Left lung (tissue), 4 donors: ENCODE measurements at regions not wholly inside any gene's neighbourhood (a gene's known extent, or its start where the extent isn't known, plus 50 kb on each side); places are given as distances from the start of the nearest gene placed in this dataset.

ENCODE experiments used
- ATAC-seq: fragments of 200-7000 bp; cut with Tn5 transposase; one replicate; pipeline ENCODE4 v1.9.1; 2020; ENCODE audit warnings: moderate library complexity
- DNase-seq, 4 donors: peaks; one replicate each; pipeline ENCODE4 v3.0.0-alpha.2; 2013 to 2020
- H3K27ac ChIP-seq, 2 donors: fragments of 200-600 bp; sonication (generic) in 1 of 2; one replicate each; pipeline versions ENCODE4 v1.5.0 to v1.8.0; 2020 to 2021
- H3K27me3 ChIP-seq, 2 donors: fragments of 200-600 bp; sonication (generic) in 1 of 2; one replicate each; pipeline versions ENCODE4 v1.5.0 to v1.8.0; 2020 to 2021
- H3K36me3 ChIP-seq, 2 donors: fragments of 200-600 bp; sonication (generic) in 1 of 2; one replicate each; pipeline versions ENCODE4 v1.5.0 to v1.8.0; 2020 to 2021
- H3K4me1 ChIP-seq, 2 donors: fragments of 200-600 bp; one replicate each; pipeline ENCODE4 v1.8.0; 2021
- H3K4me3 ChIP-seq, 2 donors: fragments of 200-600 bp; sonication (generic) in 1 of 2; one replicate each; pipeline versions ENCODE4 v1.5.0 to v1.8.0; 2020 to 2021; ENCODE audit warnings: mild to moderate bottlenecking in 1 of 2
- H3K9me3 ChIP-seq, 2 donors: fragments of 200-600 bp; sonication (generic) in 1 of 2; one replicate each; pipeline versions ENCODE4 v1.5.0 to v1.8.0; 2020 to 2021
- intact Hi-C, 2 donors: fragments of 100-400 bp; cut with DNase I; formaldehyde crosslinking; loops; one replicate each; pipeline versions ENCODE4 v1.11.2 to v1.14.2; 2022
- TF ChIP-seq, protein P1 (sequence below), 2 donors: fragments of 200-600 bp; sonication (generic) in 1 of 2; IDR thresholded peaks; one replicate each; pipeline versions ENCODE4 v1.5.0 to v1.8.0; 2021; ENCODE audit warnings: antibody characterized with exemption in 2 of 2
- donor health status: DM: no; HTN: yes; CAD: no.
- donor health status: DM: no; HTN: no; CAD: no.

DNA sequence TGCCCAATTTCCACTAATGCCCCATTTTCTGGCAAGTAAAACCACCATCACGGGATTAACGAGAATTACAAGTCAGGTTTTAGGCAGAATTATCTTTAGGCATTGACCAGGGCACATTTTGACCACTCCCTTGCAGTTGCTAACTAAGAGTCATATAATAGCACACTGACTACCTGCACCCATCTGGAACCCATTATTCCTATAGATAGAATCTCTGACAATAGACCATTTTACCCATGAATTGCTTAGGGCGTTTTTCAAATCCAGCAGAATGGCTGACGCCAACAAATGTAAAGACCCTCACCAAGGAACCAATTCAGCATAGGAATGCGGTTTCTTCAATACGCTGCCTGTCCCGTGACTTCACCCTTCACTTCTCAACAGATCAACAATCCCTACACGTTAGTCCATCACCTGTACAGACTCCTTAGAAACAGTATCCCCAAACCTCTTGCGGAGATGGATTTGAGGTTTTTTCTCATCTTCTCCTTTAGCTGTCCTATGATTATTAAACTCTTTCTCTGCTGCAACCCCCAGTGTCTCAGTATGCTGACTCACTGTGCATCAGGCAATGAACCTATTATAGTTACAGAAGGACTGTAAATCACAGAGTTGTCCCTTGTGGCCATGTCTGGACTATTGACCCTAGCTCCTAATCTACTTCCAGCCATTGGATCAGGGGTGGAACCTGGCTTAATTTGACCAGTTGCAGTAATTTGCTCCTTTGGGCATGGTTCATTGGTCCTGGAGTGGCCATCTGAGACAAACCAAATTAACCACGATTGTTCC, 177.3 kb upstream of the PLXNC1 start:
- Histone ChIP-seq H3K27me3 (no peaks in the 10 kb centered on the region), H3K4me3 (no peak overlapping the region), H3K27ac (no peak overlapping the region), H3K9me3 (no peaks in the 10 kb centered on the region), H3K4me1 (no peaks in the 10 kb centered on the region), H3K36me3 (no peaks in the 10 kb centered on the region)
- intact Hi-C loops: loop anchor here in 1 of 2 donors (10.0 kb wide), 1 partner anchor 196 kb away; no protein-coding TSS in a partner anchor
- TF ChIP-seq, protein P1, sequence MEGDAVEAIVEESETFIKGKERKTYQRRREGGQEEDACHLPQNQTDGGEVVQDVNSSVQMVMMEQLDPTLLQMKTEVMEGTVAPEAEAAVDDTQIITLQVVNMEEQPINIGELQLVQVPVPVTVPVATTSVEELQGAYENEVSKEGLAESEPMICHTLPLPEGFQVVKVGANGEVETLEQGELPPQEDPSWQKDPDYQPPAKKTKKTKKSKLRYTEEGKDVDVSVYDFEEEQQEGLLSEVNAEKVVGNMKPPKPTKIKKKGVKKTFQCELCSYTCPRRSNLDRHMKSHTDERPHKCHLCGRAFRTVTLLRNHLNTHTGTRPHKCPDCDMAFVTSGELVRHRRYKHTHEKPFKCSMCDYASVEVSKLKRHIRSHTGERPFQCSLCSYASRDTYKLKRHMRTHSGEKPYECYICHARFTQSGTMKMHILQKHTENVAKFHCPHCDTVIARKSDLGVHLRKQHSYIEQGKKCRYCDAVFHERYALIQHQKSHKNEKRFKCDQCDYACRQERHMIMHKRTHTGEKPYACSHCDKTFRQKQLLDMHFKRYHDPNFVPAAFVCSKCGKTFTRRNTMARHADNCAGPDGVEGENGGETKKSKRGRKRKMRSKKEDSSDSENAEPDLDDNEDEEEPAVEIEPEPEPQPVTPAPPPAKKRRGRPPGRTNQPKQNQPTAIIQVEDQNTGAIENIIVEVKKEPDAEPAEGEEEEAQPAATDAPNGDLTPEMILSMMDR (IDR thresholded peaks at IDR 0.05): no peak
- ATAC-seq (no peak), DNase-seq (no peak)

DNA sequence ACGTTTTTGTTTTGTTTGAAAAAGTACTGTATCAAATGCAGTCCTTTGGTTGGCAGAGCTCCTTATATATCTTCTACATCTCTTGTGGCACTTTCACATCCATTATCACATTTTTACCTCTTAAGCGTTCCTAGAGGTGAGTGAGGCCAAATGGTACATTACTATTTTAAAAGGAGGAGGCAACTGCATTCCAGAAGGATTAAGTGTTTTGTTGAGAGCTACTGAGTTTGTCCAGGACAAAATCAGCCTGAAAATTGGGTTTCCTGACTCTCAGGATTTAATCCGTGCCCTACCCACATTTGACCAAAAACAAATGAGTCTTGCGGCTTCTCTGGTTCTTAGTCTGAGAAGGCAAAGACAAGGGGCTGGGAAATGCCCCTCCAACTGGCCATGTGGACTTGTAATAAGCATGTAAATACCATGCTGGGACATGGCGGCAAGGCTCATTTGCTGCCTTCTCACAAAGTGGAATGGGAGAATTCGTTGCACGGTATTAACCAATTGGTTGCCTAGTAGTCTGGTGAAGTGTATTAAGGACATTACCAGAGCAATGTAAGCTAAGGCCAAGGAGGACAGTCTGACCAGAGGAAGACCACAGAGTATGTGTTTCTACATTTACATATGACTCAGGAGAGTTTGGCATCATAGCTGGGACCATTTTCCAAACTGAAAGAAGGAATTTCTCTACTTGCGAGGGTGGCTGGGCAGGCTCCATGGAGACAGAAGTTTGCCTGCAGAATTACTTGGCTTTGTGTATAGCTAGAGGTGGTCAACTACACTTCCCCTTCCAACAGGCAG, 175.8 kb upstream of the PLXNC1 start:
- no peak overlapping the region for H3K4me3 ChIP-seq
- no peaks in the 10 kb centered on the region for H3K4me1 ChIP-seq
- H3K9me3 ChIP-seq: no peaks in the 10 kb centered on the region
- TF ChIP-seq, protein P1 (IDR thresholded peaks at IDR 0.05): no peak
- no peak overlapping the region for H3K27ac ChIP-seq
- intact Hi-C loops: loop anchor here in 1 of 2 donors (10.0 kb wide), 1 partner anchor 198 kb away; no protein-coding TSS in a partner anchor
- H3K27me3 ChIP-seq: no peaks in the 10 kb centered on the region
- ATAC-seq (peak; percentile 74), DNase-seq (no peak)
- H3K36me3 ChIP-seq: no peaks in the 10 kb centered on the region

DNA sequence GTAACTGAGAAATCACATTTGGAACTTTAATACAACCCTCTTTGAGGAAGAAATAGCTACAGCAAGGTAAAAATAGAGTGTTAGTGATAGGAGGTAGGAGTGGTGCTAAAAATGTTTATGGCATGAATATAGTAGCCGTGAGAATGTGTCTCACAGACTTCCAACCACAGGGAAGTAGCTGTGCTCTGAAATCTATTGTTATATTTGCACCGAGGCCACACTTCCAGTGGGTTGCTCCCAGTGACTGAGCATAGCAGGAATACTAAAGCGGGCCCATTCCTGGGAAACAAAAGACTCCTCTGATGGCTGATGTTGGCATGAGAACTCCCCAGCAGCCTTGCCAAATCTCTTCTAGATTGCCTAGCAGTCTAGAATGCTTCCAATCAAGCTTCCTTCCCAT, 174.1 kb upstream of the PLXNC1 start:
- Histone ChIP-seq H3K4me1 (no peaks in the 10 kb centered on the region), H3K27ac (no peak overlapping the region), H3K36me3 (no peaks in the 10 kb centered on the region), H3K9me3 (no peaks in the 10 kb centered on the region), H3K27me3 (no peaks in the 10 kb centered on the region), H3K4me3 (no peak overlapping the region)
- DNase-seq: no peak
- no peak for ATAC-seq
- TF ChIP-seq, protein P1 (IDR thresholded peaks at IDR 0.05): no peak
- intact Hi-C loops: loop anchor here in 1 of 2 donors (10.0 kb wide), 1 partner anchor 199 kb away; no protein-coding TSS in a partner anchor

DNA sequence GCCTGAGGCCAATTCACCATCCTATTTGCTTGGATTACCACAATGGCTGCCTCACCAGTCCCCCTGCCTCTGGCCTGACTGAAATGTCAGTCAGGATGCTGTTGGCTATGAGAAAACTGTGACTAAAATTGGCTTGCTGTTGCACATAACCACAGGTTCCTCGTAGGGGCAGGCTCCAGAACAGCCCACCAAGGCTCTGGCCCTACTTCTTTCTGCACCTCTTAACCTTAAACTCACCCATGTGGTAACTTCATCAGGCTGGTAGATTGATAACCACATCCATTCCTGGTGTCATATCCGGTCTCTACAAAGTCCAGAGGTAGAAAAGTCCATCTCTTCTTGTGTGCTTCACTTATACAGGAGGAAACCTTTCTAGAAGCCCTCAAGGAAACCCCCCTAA, 172.4 kb upstream of the PLXNC1 start:
- TF ChIP-seq, protein P1 (IDR thresholded peaks at IDR 0.05): no peak
- intact Hi-C loops: loop anchor here in 1 of 2 donors (10.0 kb wide), 1 partner anchor 201 kb away; no protein-coding TSS in a partner anchor

DNA sequence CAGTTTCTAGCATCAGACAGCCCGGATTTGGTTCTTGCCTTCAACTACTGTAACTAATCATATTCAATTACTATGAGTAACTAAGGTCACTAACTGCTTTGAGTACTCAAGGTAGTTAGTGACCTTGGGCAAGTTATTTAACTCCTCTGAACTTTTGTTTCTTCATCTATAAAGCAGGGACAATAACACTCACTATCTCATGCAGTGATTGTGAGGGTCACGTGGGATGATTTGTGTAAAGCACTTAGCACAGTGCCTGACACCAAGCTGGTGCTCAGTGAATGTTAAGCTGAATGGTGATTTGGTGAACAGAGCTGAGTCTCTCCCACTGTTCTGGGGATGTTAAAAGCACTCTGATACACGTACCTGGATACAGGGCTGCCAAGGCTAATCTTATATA, 171.3 kb upstream of the PLXNC1 start:
- H3K27ac ChIP-seq: no peak overlapping the region
- intact Hi-C loops: loop anchor here in 1 of 2 donors (10.0 kb wide), 1 partner anchor 202 kb away; no protein-coding TSS in a partner anchor
- TF ChIP-seq, protein P1 (IDR thresholded peaks at IDR 0.05): no peak
- H3K27me3 ChIP-seq: no peaks in the 10 kb centered on the region
- no peak for ATAC-seq
- no peaks in the 10 kb centered on the region for H3K36me3 ChIP-seq
- no peak overlapping the region for H3K4me3 ChIP-seq
- DNase-seq: no peak
- no peaks in the 10 kb centered on the region for H3K9me3 ChIP-seq
- no peaks in the 10 kb centered on the region for H3K4me1 ChIP-seq

More for the DNA sequence above, 172.4 kb upstream of the PLXNC1 start:
- Histone ChIP-seq H3K4me3 (no peak overlapping the region), H3K4me1 (no peaks in the 10 kb centered on the region), H3K27me3 (no peaks in the 10 kb centered on the region), H3K9me3 (no peaks in the 10 kb centered on the region), H3K36me3 (no peaks in the 10 kb centered on the region), H3K27ac (no peak overlapping the region)
- DNase-seq (no peak), ATAC-seq (no peak)
